OCI-LY7 (cell line): ENCODE measurements at regions not wholly inside any gene's neighbourhood (a gene's known extent, or its start where the extent isn't known, plus 50 kb on each side); places are given as distances from the start of the nearest gene placed in this dataset.

ENCODE experiments used
- BruUV-seq: library from RNA; stranded (reverse); fragments of 400-500 nt; replicated peaks from 2 replicates; lab custom pipeline; 2021; lab: Mats Ljungman, UMichigan
- CTCF ChIA-PET: fragments of 300-600 bp; sonication (Branson Sonifier 250); formaldehyde crosslinking; loops from one replicate; lab custom pipeline; 2022; ENCODE audit warnings: antibody characterized with exemption; ENCODE audit not compliant: unreplicated experiment; lab: Charles Lee
- POLR2A ChIA-PET: fragments of 300-600 bp; sonication (Branson Sonifier 250); formaldehyde crosslinking; loops from one replicate; lab custom pipeline; 2022; ENCODE audit warnings: antibody characterized with exemption; lab: Charles Lee
- DNase-seq: peaks from one replicate; pipeline ENCODE4 v3.0.0-alpha.2; 2015; ENCODE audit warnings: low spot score
- H2AFZ ChIP-seq: fragments of 200-600 bp; sonication (generic), shearing (Covaris generic); 2 replicates; pipeline ENCODE4 v1.6.1; 2014; ENCODE audit warnings: mild to moderate bottlenecking, antibody characterized with exemption, low read length, moderate library complexity
- H3K27ac ChIP-seq: fragments of 200-600 bp; sonication (generic); 2 replicates; pipeline ENCODE4 v1.5.1; 2014; ENCODE audit warnings: mixed run types, low read depth, mild to moderate bottlenecking, moderate library complexity, low read length, inconsistent platforms; ENCODE audit not compliant: poor library complexity, severe bottlenecking
- H3K36me3 ChIP-seq: fragments of 200-600 bp; sonication (generic); 2 replicates; pipeline ENCODE4 v1.6.1; 2014; ENCODE audit warnings: mild to moderate bottlenecking, antibody characterized with exemption, low read length, moderate library complexity, mixed read lengths; ENCODE audit not compliant: insufficient read depth
- H3K4me1 ChIP-seq: fragments of 200-600 bp; sonication (generic); 2 replicates; pipeline ENCODE4 v1.5.1; 2014; ENCODE audit warnings: mild to moderate bottlenecking, low read length; ENCODE audit not compliant: insufficient read depth, poor library complexity, severe bottlenecking
- H3K4me2 ChIP-seq: fragments of 200-600 bp; sonication (generic); 2 replicates; pipeline ENCODE4 v1.6.1; 2014; ENCODE audit warnings: mild to moderate bottlenecking, low read length
- H3K4me3 ChIP-seq: fragments of 200-600 bp; sonication (generic); 2 replicates; pipeline ENCODE4 v1.5.1; 2014; ENCODE audit warnings: mild to moderate bottlenecking, low read depth, low read length; ENCODE audit not compliant: poor library complexity, severe bottlenecking
- H3K79me2 ChIP-seq: fragments of 200-600 bp; sonication (generic); 2 replicates; pipeline ENCODE4 v1.6.1; 2016; ENCODE audit warnings: low read depth, mild to moderate bottlenecking, low read length, moderate library complexity, mixed read lengths; ENCODE audit not compliant: insufficient read depth
- H3K9me2 ChIP-seq: fragments of 200-600 bp; sonication (generic); 2 replicates; pipeline ENCODE4 v1.6.1; 2016; ENCODE audit warnings: mild to moderate bottlenecking, low read length, mixed read lengths; ENCODE audit not compliant: insufficient read depth
- H3K9me3 ChIP-seq: fragments of 200-600 bp; sonication (generic); 2 replicates; pipeline ENCODE4 v1.6.1; 2014; ENCODE audit warnings: mild to moderate bottlenecking, mixed run types, low read length, mixed read lengths
- H4K20me1 ChIP-seq: fragments of 200-600 bp; sonication (generic); 2 replicates; pipeline ENCODE4 v1.6.1; 2014; ENCODE audit warnings: mild to moderate bottlenecking, antibody characterized with exemption, low read length, moderate library complexity, mixed read lengths; ENCODE audit not compliant: insufficient read depth
- EZH2phosphoT487 ChIP-seq: fragments of 200-600 bp; sonication (generic); IDR thresholded peaks from 2 replicates; pipeline ENCODE4 v1.6.1; 2018; ENCODE audit warnings: low read depth, borderline replicate concordance, mild to moderate bottlenecking, mixed run types, antibody characterized with exemption, low read length, moderate library complexity, mixed read lengths
- intact Hi-C: fragments of 100-400 bp; cut with micrococcal nuclease; formaldehyde crosslinking; loops from one replicate; pipeline ENCODE4 v1.10.0; 2022; ENCODE audit not compliant: unreplicated experiment
- TF ChIP-seq, protein P1 (sequence below): fragments of 200-600 bp; sonication (generic); conservative IDR thresholded peaks from 2 replicates; pipeline ENCODE4 v1.5.1; 2014; ENCODE audit warnings: mild to moderate bottlenecking, antibody characterized with exemption, low read length, moderate library complexity, mixed read lengths

GRCh38 chr2:161547130-161547529 lies 77.1 kb upstream of the SLC4A10 start:
- H3K4me1 ChIP-seq = no peaks in the 10 kb centered on the region
- no peak overlapping the region for H3K4me2 ChIP-seq
- H3K36me3 ChIP-seq = no peaks in the 10 kb centered on the region
- H3K79me2 ChIP-seq = no peaks in the 10 kb centered on the region
- no peak overlapping the region for H3K27ac ChIP-seq
- H3K9me2 ChIP-seq = no peaks in the 10 kb centered on the region
- no peak for DNase-seq
- no peaks in the 10 kb centered on the region for H3K9me3 ChIP-seq
- intact Hi-C loops = no loop called here
- no peak overlapping the region for H2AFZ ChIP-seq
- H3K4me3 ChIP-seq = no peak overlapping the region
- no peaks in the 10 kb centered on the region for H4K20me1 ChIP-seq
- BruUV-seq = no TSS peak
- CTCF ChIA-PET = no interaction called here
- TF ChIP-seq EZH2phosphoT487 = no peak
- TF ChIP-seq, protein P1, sequence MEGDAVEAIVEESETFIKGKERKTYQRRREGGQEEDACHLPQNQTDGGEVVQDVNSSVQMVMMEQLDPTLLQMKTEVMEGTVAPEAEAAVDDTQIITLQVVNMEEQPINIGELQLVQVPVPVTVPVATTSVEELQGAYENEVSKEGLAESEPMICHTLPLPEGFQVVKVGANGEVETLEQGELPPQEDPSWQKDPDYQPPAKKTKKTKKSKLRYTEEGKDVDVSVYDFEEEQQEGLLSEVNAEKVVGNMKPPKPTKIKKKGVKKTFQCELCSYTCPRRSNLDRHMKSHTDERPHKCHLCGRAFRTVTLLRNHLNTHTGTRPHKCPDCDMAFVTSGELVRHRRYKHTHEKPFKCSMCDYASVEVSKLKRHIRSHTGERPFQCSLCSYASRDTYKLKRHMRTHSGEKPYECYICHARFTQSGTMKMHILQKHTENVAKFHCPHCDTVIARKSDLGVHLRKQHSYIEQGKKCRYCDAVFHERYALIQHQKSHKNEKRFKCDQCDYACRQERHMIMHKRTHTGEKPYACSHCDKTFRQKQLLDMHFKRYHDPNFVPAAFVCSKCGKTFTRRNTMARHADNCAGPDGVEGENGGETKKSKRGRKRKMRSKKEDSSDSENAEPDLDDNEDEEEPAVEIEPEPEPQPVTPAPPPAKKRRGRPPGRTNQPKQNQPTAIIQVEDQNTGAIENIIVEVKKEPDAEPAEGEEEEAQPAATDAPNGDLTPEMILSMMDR = no peak
- POLR2A ChIA-PET = no interaction called here

DNA sequence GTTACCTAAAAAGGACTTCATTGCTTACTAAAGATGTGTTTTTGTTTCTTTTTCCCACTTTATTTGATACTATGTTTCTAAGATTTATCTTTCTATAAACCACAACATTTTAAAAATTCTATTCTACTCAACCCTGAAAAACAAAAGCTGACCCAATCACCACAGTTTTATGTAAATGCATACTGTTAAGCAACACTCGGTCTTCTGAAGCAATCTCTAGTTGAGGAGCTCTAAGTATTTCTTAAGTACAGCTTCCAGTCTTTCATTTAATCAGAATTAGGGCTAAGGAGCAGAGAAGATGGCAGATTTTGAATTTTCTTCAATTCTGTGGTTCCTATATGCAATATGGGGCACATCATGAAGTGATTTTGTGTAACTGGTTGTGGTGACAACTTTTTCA lies 72.2 kb upstream of the SLC4A10 start:
- no peak overlapping the region for H2AFZ ChIP-seq
- no peak for DNase-seq
- no peaks in the 10 kb centered on the region for H3K4me1 ChIP-seq
- intact Hi-C loops = no loop called here
- POLR2A ChIA-PET = no interaction called here
- no peaks in the 10 kb centered on the region for H3K79me2 ChIP-seq
- H3K9me3 ChIP-seq = no peaks in the 10 kb centered on the region
- TF ChIP-seq, protein P1 = no peak
- TF ChIP-seq EZH2phosphoT487 = no peak
- CTCF ChIA-PET = no interaction called here
- H3K4me2 ChIP-seq = no peak overlapping the region
- BruUV-seq = no TSS peak
- no peak overlapping the region for H3K27ac ChIP-seq
- H4K20me1 ChIP-seq = no peaks in the 10 kb centered on the region
- H3K36me3 ChIP-seq = no peaks in the 10 kb centered on the region
- no peaks in the 10 kb centered on the region for H3K9me2 ChIP-seq
- no peak overlapping the region for H3K4me3 ChIP-seq

- no peaks in the 10 kb centered on the region for H3K36me3 ChIP-seq
- no peaks in the 10 kb centered on the region for H3K9me2 ChIP-seq
- DNase-seq = no peak
- ChIA-PET POLR2A (no interaction called here), CTCF (no interaction called here)
- TF ChIP-seq EZH2phosphoT487 = no peak
- TF ChIP-seq, protein P1 = no peak
- no peaks in the 10 kb centered on the region for H3K4me1 ChIP-seq
- no peak overlapping the region for H2AFZ ChIP-seq
- no peak overlapping the region for H3K4me3 ChIP-seq
- no peaks in the 10 kb centered on the region for H4K20me1 ChIP-seq
- H3K4me2 ChIP-seq = no peak overlapping the region
- H3K27ac ChIP-seq = no peak overlapping the region
- H3K79me2 ChIP-seq = no peaks in the 10 kb centered on the region
- H3K9me3 ChIP-seq = no peaks in the 10 kb centered on the region
- BruUV-seq = no TSS peak
- intact Hi-C loops = no loop called here
Measured at GRCh38 chr2:161555826-161556225, 68.4 kb upstream of the SLC4A10 start.
